Right kidney (tissue), 1 donor: ENCODE measurements at regions not wholly inside any gene's neighbourhood (a gene's known extent, or its start where the extent isn't known, plus 50 kb on each side); places are given as distances from the start of the nearest gene placed in this dataset.
A peak's percentile ranks its signal among the peaks of the same experiment; 100 is the strongest.

ENCODE experiments used
- DNase-seq: peaks from one replicate; pipeline ENCODE4 v3.0.0-alpha.2; 2016

DNA sequence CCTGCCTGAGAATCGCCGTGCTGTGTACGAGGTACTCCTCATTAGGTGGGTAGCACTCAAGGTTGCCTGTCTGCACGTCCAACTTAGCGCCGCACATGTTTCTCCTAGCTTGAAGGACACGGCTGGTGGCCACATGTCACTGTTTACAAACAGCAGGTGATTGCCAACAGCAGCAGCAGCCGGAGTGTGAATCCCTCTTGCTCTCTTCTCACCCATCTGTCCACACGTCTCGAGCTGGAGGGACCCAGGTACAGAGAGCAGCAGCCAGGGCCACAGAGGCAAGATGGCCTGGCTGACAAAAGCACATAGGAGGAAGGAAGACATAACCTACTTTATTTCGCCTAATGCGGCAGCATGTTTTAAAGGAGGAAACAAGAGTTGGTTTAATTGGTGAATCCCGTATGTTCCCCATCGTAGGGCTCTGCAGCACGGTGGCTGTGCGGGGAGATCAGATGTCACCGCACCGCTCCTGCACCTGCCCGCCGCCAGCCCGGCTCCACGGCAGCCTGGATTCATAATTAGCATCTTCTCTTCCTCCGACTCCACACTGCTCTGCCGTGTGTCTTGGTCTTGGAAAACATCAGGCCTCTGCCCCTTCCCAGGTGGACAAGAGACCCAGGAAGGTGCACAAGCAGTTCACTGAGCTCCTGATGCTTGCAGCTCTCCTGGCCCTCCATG is 201.6 kb upstream of the IRX1 start:
- peak; percentile 19 for DNase-seq

GRCh38 chr5:3393122-3393919 is 202.3 kb upstream of the IRX1 start:
- no peak for DNase-seq

DNA sequence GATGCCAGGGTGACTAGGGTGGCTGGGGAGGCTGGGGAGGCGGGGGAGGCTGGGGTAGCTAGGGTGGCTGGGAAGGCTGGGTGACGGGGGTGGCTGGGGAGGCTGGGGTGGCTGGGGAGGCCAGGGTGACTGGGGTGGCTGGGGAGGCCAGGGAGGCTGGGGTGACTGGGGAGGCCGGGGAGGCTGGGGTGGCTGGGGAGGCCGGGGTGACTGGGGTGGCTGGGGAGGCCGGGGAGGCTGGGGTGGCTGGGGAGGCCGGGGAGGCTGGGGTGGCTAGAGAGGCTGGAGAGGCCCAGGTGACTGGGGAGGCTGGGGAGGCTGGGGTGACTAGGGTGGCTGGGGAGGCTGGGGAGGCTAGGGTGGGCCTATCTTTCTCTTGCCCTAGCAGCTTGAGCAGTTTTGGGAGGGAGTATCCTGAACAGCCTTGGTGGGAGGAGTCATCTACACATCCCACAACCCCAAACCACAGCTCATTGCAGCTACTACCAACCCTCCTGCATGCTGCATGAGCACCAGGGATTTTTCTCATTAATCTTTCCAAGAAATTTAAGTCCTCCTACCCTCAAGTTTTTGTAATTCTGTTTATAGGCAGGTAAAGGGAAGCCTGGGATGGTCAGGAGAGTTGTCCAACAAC is 203.2 kb upstream of the IRX1 start:
- no peak for DNase-seq

- DNase-seq = no peak
Observed at GRCh38 chr5:3391210-3391609, 204.4 kb upstream of the IRX1 start.

GRCh38 chr5:3389471-3390026 is 206.1 kb upstream of the IRX1 start:
- no peak for DNase-seq

DNA sequence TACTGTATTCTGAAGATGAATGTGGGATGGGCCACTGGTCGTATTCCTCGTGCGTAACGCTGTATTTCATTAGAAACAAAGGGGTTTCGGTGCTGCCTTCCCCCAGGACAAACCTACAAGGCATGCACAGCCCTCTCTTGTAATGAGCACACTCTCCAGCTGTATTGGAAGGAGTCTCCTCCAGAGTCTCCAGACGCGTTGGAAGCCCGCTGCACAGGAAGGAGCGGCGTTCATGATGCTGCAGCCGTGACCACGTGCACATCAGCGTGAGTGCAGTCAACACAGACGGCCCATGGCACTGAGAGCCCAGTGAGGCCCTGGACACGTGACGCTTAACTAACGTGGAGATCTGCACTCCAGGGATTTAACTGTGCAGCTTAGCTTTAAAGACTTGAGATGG is 209.0 kb upstream of the IRX1 start:
- DNase-seq = no peak

DNA sequence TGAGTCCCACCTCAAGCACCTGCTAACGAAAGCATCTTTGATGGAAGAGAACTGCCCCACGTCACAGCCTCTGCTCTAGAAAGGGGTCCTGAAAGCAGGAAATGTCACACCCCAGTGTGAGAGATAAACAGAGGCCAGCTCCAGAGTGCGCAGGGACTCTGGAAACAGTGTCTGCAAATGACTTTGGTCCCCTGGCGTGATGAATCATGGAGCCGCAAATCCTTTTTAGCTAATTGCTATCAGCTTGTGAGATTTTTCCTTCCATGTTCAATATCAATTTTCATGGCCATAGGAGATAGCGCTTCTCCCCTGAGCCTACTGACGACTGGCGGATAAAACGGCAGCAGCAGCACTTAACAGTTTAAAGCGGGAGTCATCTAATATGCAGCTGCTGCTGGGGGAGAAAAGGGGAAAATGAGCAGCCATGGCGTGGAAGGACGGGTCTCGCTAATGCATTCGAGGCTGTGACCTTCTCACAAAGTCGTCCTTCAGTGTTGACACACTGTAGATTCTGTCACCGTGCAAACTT is 209.6 kb upstream of the IRX1 start:
- DNase-seq = no peak

- no peak for DNase-seq
Observed at GRCh38 chr5:3384531-3384930, 211.1 kb upstream of the IRX1 start.

- DNase-seq = no peak
Observed at GRCh38 chr5:3382782-3383181, 212.8 kb upstream of the IRX1 start.

DNA sequence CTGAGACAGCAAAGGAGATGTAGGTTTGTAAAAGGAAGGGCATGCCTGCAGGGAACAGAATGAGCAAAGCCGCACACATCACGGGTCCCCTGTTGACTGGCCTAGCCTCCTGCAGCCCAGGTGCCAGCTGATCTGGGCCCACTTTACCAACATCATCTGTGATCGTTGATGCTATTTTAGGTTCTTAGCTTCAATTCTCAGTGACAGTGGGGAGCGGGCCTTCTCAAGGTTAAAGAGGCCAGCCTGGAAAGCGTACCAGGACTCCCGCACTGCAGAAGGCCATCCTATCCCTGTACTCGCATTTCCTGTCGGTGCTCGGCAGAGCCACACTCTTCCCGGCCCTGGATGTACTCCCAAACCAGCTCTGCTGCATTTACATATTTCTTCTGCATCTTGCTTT is 213.5 kb upstream of the IRX1 start:
- no peak for DNase-seq

DNA sequence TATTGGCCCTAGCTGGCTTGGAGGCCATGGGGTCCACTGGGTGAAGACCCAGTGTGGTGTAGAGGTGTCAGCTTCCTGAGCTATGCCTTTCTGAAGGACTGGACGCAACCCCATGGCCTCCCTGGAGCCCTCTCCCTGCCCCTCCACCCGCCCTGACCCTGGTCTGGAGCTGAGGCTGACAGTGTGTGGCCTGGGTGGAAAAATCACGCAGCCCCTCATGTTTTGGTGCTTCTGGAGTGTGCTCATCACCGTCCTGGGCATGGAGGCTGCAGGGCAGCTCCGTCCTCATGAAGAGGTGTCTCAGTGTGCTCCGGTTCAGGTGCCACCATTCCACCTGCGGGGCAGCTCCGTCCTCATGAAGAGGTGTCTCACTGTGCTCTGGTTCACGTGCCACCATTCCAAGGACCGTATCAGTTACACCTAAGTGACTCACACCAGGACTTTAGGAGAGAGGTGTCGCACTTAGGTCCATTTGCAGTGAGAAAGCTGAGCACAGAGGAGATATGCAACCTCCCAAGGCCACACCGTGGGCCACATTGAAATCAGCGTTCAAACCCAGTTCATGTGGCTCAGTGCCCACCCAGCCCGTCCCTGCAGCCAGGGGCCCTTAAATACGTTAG is 214.3 kb upstream of the IRX1 start:
- DNase-seq = no peak

DNA sequence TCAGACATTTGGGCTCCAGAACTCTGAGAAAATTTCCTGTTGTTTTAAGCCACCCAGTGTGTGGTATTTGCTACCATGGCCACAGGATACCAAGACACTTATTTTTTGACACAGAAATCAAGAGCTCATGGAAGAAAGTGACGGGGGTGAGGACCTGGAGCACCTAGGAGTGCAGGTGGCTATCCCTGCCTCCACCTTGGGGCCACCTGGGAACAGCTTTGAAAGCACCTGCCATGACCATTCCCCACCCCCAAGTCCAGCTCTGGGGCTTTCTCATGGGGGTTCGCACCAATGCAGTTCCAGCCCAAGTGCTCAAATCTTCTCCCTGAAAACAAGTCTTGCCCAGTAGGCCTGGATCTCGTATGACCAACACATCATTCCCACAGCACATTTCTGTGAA is 214.9 kb upstream of the IRX1 start:
- DNase-seq = no peak

- no peak for DNase-seq
Observed at GRCh38 chr5:3377831-3378230, 217.8 kb upstream of the IRX1 start.

DNA sequence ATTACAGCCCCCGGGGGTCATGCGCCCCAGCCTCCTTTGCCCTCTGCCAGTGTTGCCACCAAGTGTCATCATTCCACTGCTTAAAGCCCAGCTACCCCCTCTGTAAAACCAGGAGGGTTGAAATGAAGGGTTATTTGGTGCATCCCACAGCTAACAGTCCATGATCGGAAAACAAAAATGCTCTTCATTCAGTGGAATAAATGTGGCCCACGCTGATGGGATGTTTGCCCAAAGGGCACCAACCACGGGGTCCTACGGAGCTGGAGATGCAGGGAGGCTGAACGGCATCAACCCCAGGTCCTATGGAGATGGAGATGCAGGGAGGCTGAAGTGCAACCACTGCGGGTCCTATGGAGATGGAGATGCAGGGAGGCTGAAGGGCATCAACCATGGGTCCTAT is 218.5 kb upstream of the IRX1 start:
- no peak for DNase-seq

DNA sequence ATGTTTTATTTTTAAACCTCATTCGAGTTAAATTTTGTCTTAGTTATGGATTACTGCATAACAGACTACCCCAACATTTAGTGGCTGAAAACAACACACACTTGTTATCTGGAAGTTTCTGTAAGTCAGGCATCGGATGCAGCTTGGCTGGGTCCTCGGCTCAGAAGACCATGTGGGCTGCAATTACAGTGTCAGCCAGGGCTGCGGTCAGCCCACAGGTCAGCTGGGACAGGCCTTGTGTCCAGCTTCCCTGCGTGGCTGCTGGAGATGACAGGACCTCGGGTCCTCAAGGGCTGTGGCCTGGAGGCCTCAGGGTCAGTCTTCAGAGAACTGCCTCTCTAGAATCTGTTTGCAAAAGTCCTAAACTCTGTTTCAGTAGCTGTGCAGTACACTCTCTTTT is 219.0 kb upstream of the IRX1 start:
- DNase-seq = no peak

- no peak for DNase-seq
Observed at GRCh38 chr5:3375586-3376311, 219.9 kb upstream of the IRX1 start.

DNA sequence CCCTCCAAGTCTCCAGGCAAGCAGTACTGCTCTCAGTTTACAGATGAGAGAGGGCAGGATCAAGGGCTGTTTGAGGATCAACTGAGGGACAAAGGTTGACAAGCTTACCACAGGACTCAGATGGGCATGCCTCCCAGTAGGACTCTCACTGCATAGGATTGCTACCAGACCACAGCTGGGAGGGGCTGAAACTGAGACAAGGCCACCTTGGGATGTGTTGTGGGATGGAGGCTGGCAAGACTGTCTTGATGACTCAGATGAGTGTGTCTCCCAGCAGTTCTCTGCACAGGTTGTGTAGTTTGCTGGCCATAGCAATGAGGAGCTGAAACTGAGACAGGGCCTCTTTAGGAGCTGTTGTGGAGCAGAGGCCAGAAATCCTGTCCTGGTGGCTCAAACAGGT is 222.2 kb upstream of the IRX1 start:
- DNase-seq = no peak

- DNase-seq = no peak
Observed at GRCh38 chr5:3372289-3372688, 223.3 kb upstream of the IRX1 start.

GRCh38 chr5:3365501-3366215 is 230.0 kb upstream of the IRX1 start:
- DNase-seq = no peak

- DNase-seq = no peak
Observed at GRCh38 chr5:3364941-3365340, 230.7 kb upstream of the IRX1 start.

- no peak for DNase-seq
Observed at GRCh38 chr5:3364433-3364832, 231.2 kb upstream of the IRX1 start.

- DNase-seq = no peak
Observed at GRCh38 chr5:3362606-3362910, 233.1 kb upstream of the IRX1 start.
